HG03521 (cell line): ENCODE measurements at regions not wholly inside any gene's neighbourhood (a gene's known extent, or its start where the extent isn't known, plus 50 kb on each side); places are given as distances from the start of the nearest gene placed in this dataset.
"Not testable (repeated sequence)": the region's sequence is repeated elsewhere in the genome, so short reads cannot be mapped to it uniquely, and the experiment has no call there.

Experiments used
- ATAC-seq: cut with Tn5 transposase; IDR thresholded peaks from one replicate; pipeline ENCODE4 v1.9.1; 2021; ENCODE audit warnings: mild to moderate bottlenecking, moderate library complexity; ENCODE audit not compliant: unreplicated experiment

- ATAC-seq: no peak
Observed at GRCh38 chr7:12930534-12930933, 243.1 kb downstream of the ARL4A start.

DNA sequence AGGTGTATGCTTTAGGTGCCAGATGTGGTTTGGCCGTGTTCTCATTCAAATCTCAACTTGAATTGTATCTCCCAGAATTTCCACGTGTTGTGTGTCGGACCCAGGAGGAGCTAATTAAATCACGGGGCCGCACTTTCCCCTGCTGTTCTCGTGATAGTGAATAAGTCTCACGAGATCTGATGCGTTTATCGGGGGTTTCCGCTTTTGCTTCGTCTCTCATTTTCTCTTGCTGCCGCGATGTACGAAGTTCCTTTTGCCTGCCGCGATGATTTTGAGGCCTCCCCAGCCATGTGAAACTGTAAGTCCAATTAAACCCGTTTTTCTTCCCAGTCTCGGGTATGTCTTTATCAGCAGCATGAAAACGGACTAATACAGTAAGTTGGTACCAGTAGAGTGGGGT lies 244.0 kb downstream of the ARL4A start:
- not testable (repeated sequence) for ATAC-seq

- no peak for ATAC-seq
Observed at GRCh38 chr7:12939694-12940093, 252.3 kb downstream of the ARL4A start.

DNA sequence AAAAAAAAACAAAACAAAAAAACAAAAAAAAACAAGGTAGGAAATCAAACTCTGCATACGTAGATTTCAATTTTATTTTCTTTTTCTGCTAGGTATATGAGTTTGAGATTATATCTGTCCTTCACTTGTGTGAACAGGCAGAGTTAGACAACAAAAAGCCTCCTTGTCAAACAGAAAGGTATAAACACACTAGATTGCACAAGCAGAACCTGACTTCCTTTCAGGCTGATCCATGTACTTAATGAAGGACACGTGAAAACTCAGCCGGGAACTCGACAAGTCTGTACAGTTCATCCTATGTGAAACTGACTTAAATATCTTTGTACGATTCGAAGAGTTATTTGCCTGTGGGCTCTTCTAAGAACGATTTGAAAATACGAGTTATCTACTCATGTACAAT lies 254.1 kb downstream of the ARL4A start:
- ATAC-seq: no peak

GRCh38 chr7:12942609-12943008 lies 255.2 kb downstream of the ARL4A start:
- no peak for ATAC-seq

DNA sequence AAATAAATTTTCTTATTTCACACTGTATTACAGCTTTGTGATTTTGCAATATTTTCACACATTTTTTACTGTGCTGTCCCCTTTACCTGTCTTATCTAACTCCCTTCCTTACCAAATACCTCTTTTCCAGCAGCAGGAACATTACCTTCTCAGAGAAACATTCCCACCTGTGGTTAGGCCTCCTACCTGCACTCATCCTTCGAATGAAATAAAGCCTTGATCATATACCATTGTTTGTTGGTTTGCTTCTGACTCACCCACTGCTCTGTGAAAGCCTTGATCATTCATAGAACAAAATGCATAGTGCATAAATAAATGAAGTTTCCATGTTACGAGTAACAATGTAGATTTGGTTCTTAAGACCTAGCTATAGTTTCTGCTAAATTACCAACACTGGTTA lies 256.3 kb downstream of the ARL4A start:
- ATAC-seq: no peak

DNA sequence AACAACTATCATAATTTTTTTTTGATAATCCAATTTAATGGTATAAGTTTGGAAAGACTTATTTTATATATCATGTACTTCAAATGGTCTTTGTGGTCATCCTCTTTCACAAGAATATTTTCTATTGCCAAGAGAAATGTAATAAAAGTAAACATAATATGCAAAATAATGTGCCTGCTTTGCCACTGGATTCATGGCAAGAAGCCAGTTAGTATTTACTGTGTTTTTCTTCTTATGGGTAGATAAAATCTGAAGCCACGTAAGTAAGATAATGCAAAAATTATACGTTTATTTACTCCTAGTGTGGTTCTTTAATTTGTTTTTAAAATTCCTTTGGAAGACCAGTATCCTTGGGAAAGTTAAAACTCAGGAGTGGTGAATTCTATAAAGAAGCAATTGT lies 258.5 kb downstream of the ARL4A start:
- ATAC-seq: no peak

DNA sequence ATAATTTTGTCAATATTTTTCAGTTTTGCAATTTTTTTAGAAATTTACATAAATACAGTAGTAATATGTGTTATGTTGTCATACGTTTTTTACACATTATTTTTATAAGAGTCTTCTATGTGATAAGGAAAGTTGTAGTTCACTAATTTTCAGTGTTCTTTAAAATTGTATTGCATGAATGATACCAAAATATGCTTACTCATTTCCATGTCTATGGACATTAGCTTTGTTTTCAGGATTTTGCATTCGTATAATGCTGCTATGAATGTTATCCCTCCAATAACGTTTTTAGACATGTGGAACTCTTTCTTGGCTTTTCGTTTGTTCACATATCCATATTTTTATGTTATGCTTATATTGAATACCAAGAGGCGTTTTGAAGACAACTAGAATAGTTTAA lies 260.0 kb downstream of the ARL4A start:
- ATAC-seq: no peak

- ATAC-seq: no peak
Observed at GRCh38 chr7:12949060-12949931, 261.9 kb downstream of the ARL4A start.

DNA sequence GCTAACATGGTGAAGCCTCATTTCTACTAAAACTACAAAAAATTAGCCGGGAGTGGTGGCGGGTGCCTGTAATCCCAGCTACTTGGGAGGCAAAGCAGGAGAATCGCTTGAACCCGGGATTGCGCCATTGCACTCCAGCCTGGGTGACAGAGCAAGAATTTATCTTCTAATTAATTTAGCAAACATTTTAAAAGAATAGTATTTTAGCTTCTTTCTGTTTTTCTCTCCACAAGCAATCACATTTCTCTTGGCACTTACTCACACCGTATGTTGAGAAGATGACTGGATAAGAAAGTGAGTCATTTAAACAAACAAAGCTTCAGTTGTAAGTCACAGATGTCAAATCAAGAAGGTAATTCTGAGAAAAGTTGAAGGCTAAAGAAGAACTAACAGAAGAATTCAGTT lies 264.0 kb downstream of the ARL4A start:
- ATAC-seq: no peak

GRCh38 chr7:12954380-12955033 lies 267.1 kb downstream of the ARL4A start:
- no peak for ATAC-seq

- ATAC-seq: no peak
Observed at GRCh38 chr7:12957487-12957886, 270.1 kb downstream of the ARL4A start.

GRCh38 chr7:12961910-12962480 lies 274.6 kb downstream of the ARL4A start:
- ATAC-seq: no peak

DNA sequence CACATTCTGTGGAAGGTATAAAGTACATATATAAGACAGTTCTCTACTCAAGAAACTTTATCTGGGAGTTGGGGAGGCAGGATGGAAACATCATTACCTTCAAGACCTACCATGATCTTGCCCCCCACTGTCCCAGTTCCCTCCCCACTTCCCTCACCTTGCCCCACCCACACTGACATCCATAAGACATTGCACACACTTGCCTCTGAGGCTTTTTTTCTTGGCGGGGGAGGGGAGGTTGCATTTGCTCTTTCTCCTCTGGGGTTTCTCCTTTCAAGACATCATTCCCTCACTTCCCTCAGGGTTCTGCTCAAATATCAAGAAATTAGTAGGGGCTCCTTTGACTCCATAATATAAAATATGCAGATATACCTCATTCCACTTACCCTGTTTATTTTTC lies 276.0 kb downstream of the ARL4A start:
- no peak for ATAC-seq

GRCh38 chr7:12964836-12965235 lies 277.4 kb downstream of the ARL4A start:
- no peak for ATAC-seq

DNA sequence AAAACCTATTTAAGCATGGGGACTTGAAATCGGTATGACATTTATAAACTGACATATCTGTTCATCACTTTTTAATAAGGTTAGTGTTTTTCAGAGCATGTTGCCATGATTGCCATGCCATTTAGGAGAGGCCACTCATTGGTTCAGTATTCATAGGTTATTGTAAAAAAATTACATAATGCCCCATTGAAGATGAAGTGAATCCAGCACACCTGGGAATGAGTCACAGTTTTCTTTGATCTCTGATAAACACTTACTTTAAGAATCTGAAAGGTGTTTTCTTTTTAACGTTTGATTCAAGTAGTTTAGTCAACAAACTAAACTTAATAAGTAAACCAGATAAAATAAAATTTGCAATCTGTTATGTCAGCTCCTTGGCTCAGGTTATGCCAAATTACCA lies 278.3 kb downstream of the ARL4A start:
- ATAC-seq: no peak

DNA sequence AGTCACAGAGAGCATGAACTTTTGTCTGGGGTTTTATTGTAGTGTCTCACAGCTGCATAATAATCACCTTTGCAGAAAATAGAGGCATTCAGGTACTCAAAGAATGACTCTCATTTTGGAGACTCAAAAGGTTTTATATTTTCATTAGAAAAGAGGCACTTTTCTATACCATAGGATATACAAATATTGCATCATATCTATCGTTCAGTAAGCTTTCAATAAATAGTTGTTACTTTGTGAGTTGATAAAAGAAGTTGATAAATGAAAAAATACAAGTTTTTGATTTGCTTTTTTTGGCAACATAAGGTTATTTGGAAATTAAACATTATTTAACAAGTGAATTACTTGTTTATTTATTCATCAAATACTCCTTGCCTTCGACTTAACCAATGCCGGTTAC lies 279.9 kb downstream of the ARL4A start:
- ATAC-seq: no peak

GRCh38 chr7:12968836-12969422 lies 281.5 kb downstream of the ARL4A start:
- no peak for ATAC-seq

GRCh38 chr7:12970626-12971025 lies 283.2 kb downstream of the ARL4A start:
- ATAC-seq: no peak

DNA sequence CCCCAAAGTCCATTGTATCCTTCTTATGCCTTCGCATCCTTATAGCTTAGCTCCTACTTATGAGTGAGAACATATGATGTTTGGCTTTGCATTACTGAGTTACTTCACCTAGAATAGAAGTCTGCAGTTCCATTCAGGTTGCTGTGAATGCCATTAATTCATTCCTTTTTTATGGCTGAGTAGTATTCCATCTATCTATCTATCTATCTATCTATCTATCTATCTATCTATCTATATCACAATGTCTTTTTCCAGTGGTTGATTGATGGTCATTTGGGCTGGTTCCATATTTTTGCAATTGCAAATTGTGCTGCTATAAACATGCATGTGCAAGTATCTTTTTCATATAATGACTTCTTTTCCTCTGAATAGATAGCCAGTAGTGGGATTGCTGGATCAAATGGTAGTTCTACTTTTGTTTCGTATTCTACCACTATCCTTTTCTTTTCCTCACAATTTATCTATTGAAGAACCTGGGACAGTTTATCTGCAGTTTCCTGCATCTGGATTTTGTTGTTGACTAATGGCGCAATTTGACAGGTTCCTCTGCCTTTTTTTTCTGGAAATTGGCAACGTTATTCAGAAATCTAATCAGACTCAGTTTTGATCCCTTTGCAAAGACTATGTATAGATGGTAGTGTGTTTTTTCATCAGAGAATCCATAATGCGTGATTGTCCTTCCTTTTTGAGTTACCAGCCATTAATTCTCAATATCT lies 287.2 kb downstream of the ARL4A start:
- ATAC-seq: no peak

DNA sequence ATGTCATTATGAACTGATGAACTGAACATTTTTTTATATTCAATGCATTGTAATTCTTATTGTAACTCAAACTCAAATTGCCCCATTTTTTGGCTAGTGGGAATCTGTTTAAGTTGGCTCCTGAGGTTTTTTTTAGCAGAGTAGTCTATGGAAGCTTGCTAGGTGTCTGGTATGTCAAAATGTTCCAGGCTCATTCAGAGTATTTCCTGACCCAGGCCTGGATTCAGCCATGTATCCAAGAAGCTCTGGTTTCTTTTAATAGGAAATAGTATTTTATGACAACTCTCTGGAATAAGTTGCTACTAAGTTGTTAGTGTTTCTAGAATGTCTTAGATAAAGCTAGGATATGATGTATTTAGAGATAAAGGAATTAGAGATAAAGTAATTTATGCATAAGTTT lies 288.0 kb downstream of the ARL4A start:
- no peak for ATAC-seq
